Erythroblast (primary cell): ENCODE measurements at regions not wholly inside any gene's neighbourhood (a gene's known extent, or its start where the extent isn't known, plus 50 kb on each side); places are given as distances from the start of the nearest gene placed in this dataset.

Experiments used
- DNase-seq, 2 experiments: peaks; one replicate each; lab custom pipeline; 2025; lab: John Stamatoyannopoulos, UW
- GATA1 ChIP-seq: IDR thresholded peaks from 2 replicates; pipeline ENCODE4 v1.6.1; 2011; ENCODE audit warnings: low read depth, mild to moderate bottlenecking, control low read depth, low read length, moderate library complexity
- POLR2A ChIP-seq: IDR thresholded peaks from 2 replicates; pipeline ENCODE4 v1.6.1; 2011; ENCODE audit warnings: mild to moderate bottlenecking, low read length

DNA sequence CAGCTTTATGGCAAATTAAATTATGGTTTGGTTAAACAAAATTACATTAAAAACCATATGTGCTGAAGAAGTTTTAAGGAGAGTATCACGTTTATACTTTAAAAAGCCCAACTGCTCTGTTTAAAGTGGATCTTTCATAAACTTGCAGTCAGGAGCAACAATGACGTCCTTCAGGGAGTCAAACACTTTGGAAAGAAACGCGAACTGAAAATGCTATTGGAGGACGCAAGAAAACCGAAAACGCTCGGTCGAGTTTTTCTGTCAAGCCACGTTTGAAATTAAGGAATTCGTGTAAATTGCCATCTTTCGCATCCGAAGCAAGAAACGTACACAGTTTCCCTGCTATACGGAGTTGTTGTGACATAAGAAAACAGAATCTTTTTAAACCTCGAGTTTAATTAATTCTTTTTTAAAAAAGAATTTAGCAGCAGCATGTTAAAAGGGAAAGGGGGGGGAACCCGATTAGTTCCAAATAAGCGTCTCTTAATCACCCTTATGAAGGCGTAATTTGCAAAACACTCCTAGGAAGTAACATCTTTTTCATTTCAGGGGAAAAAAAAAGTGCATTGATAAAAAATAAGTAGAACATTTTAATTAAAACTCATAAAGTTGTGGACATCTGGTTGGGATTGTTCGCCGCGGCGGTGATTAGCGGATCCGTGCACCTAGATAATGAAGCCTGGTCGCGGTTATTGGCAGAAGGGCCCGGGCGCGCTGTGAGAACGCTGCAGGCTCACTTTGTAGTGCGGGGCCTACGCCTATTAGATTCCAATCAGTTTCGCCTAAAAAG is 295.4 kb downstream of the TFAP2C start:
- TF ChIP-seq POLR2A (no peak), GATA1 (no peak)
- DNase-seq, result no peak

DNA sequence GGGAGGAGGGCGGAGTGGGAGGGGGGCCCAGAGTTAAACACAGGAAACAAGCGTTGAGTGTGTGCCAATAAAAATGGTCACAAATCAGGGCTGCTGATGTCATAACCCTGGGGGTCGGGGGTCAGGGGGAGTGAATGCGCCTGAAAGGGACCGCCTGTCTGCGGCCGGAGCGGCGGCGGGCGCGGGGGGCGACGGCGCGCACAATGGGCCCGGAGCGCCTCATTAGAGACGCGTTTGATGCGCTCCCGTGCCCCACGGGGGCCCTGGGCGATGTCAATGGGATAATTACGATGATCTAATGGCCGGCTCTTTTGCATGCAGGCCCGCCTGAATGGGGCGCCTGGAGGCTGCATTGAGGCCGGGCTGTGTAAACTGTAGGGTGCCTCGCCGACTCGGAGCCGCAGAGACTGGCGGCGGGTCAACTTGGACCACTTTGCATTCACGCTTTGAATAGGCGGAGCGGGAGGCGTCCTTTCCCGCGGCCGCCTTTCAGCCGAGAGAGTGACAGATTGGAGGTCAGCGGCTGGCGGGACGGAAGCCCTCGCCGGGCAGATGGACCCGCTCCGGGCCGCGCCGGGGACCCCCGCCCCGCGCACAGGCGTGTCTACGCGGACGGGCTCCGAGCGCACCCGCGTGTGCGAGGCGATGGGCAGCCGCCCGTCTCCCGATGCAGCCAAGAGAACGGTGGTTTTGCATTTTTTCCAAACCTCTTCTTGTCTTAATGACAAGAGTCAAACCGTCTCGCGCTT is 296.1 kb downstream of the TFAP2C start:
- DNase-seq, result no peak
- TF ChIP-seq POLR2A, result no peak
- no peak for TF ChIP-seq GATA1

DNA sequence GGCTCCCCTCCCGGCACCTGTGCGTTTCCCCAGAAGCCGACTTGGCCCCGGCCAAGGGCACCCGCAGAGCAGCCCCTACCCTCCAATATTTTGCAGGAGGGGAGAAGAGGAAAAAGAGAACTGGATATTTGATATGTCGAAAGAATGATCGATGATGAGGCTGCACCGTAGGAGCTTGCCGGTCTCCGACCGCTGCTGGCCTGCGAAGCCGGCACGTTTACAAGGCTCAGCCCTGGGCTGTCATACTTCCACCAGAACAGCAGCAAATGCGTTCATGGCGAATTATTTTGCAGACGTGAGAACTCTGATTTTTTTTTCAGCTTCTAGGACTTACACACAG is 296.7 kb downstream of the TFAP2C start:
- DNase-seq, result no peak

DNA sequence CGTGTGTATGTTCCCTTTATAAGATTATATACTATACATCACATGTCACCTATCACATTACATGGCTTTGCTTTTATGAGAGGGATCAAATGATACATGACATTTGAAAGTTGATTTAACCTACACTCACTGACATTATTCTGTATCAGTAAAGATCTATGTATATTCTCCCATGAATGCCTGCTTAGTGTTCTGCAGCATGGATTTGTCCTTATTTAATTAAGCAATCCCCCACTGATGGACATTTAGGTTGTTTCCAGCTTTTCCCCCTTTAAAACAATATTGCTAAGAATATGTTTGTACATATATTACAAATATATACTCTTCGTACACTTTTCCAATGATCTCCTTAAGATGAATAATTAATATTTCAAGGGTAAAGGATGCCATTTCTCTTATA is 297.4 kb downstream of the TFAP2C start:
- no peak for TF ChIP-seq POLR2A
- no peak for TF ChIP-seq GATA1

More for the DNA sequence above, 296.7 kb downstream of the TFAP2C start:
- TF ChIP-seq GATA1, result no peak
- TF ChIP-seq POLR2A, result no peak

DNA sequence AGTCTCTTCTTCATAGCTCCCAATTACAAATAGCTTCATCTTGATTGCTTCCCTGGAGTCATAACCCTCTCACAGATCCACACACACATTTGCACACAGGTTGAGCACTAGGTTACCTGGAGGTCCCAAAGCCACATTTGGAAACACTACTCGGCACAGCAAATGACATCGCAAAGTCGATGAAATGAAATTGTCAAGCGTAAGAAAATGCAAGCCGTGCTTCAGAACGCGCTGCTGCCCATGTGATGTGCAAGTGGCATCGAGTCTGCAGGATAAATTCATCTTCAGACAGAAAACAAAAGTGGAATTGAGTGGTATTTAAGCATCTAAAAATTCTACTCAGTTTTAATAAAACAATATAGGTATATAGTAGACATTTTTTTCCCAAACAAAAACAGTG is 298.0 kb downstream of the TFAP2C start:
- DNase-seq, result no peak
- TF ChIP-seq POLR2A (no peak), GATA1 (no peak)

More for the DNA sequence above, 297.4 kb downstream of the TFAP2C start:
- DNase-seq, result no peak

DNA sequence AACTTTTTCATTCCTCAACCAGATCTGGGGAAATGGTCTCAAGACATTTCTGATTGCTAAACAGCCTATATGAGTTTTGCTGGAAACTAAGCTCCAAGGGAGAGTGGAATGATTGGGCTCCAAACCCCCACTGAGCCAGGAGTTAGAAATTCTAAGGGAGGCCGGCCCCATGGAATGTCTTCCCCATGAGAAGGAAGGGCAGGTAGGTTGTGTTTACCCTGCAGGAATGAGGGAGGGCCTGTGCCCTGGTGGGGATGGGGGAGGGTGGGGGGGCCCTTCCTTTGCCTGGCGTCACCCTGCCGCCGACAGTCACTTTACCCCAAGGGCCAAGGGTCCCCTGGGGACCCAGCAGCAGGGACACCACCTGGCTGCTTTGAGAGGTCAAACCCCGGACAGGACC is 298.9 kb downstream of the TFAP2C start:
- DNase-seq, result no peak
- TF ChIP-seq POLR2A (no peak), GATA1 (no peak)

DNA sequence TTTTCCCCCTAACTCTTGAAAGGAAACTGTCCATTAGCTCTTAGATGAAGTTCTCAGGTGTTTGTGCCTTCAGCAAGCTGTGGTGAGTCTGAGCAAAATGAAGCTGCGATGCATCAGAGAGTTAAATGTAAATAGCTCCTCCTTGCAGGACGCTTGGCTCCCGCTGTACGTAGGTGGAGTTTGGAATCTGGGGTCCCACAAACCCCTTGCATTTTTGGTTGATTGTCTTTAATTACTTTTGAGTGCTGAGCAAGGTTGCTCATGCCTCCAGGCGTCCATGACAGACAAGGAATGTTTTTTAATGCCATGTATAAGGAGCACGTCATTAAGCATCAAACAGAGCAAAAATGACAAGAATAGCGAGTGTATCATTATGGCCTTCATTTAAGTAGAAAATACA is 300.5 kb downstream of the TFAP2C start:
- TF ChIP-seq GATA1 (no peak), POLR2A (no peak)
- no peak for DNase-seq

DNA sequence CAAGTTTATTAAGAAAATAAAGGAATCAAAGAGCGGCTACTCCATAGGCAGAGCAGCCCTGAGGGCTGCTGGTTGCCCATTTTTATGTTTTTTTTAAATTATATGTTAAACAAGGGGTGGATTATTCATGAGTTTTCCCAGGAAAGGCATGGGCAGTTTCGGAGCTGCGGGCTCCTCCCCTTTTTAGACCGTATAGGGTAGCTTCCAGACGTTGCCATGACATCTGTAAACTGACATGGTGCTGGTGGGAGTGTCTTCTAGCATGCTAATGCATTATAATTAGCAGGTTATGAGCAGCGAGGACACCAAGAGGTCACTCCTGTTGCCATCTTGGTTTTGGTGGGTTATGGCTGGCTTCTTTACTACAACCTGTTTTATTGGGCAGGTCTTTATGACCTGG is 301.8 kb downstream of the TFAP2C start:
- TF ChIP-seq GATA1, result no peak
- no peak for TF ChIP-seq POLR2A

DNA sequence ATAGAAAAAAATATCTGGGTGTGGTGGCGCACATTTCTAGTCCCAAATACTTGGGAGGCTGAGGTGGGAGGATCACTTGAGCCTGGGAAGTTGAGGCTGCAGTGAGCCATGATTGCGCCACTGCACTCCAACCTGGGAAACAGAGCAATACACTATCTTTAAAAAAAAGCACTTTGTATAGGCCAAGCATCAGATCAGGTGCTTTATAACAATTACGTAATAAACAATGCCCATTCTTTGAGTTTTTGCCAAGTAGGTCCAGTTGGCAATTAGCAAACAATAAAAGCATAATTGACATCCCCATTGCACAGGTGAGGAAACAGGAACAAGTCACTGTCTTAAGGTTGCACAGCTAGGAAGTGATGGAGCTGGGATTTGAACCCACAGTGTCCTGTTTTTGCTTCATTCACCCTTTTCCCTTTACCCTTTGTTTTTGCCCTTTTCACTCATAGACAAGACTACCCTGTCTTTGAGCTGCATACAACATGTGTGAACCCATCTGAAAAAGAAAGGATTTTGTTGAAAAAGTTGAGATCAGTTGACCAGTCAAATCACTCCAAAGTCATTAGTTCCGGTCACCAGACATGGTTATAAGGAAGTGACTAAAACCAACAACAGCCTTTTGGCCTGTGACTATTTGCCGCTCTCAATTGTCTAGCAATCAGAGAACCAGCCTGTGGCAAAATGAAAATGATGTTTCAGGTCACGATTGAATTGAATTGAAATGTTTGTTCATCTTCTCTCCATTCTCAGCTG is 303.6 kb downstream of the TFAP2C start:
- no peak for DNase-seq
- TF ChIP-seq POLR2A (no peak), GATA1 (no peak)

More for the DNA sequence above, 301.8 kb downstream of the TFAP2C start:
- DNase-seq, result no peak

DNA sequence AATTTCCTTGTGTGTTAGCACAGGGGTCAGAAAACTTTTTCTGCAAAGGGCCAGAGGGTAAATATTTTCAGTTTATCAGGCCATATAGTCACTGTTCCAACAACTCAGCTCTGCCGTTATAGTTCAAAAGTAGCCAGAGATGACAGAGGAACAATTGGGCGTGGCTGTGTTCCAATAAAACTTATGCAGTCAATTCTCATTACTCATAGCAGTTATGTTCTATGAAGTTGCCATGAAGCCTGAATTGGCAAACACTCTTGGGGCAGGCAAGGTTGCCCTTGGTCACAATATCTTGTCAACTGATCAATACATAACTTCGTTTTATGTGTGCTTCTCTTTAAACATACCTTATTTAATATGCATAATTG is 304.2 kb downstream of the TFAP2C start:
- no peak for TF ChIP-seq GATA1
- TF ChIP-seq POLR2A, result no peak
- DNase-seq, result no peak

DNA sequence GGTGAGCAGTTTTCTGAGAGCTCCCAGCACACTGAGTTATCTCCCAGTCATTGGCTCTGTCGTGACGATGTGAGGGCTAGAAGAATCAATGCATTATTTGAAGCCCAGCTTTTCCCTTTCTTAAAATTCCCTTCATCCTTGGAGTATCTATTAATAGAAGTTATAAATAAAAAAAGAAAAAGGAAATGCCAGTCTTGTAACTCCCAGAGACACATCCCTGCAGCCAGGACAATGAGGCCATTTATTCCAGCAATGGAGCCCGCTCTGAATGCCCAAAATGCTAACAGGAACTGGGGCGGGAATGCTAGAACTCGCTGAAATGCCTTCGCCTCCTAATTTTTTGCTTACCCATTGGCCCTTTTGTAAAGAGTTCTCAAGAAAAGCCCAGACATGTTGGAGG is 305.8 kb downstream of the TFAP2C start:
- DNase-seq, result no peak
- TF ChIP-seq GATA1, result no peak
- no peak for TF ChIP-seq POLR2A

DNA sequence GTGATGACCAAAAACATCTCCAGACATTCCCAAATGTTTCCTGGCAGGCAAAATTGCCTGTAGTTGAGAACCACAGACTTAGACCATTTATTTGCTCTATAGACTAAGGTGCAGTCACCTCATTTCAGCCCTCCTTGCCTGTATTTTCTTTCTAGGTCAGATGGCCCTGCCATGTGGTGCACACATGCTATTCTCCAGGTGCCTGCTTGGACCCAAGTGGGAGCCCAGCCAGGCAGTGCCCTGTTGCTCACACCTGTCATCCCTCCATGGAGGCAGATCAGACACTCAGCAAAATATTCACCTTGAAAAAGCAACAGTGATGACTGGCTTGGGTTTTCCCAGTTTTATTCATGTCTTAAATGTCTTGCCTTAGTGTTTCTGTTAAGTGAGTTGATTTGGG is 311.4 kb downstream of the TFAP2C start:
- DNase-seq, result no peak
- no peak for TF ChIP-seq POLR2A
- TF ChIP-seq GATA1, result no peak

DNA sequence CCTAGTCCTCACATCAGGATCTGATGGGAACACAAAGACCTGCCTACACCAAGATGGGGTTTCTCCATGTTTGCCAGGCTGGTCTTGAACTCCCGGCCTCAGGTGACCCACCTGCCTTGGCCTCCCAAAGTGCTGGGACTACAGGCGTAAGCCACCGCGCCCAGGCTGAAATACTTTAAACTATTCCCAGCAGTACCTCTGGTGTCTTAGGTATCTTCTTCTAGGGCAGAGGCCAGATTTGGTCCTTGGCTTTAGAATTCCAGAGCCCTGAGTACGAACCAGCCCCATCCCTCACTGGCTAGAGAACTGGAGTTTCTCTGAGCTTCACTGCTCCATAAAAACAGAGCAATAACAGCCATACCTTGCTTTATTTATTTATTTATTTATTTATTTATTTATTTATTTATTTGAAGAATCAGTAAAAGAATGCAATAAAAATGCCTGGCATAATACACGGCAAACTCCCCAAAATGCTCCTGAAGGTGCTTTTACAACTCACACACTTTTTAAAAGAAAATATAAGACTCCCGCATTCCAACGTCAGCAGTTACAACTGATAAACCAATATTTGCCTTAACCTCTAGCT is 312.1 kb downstream of the TFAP2C start:
- no peak for DNase-seq
- TF ChIP-seq GATA1 (no peak), POLR2A (no peak)
